Fibroblast of mammary gland (primary cell): ENCODE measurements at regions not wholly inside any gene's neighbourhood (a gene's known extent, or its start where the extent isn't known, plus 50 kb on each side); places are given as distances from the start of the nearest gene placed in this dataset.
"Not testable (repeated sequence)": the region's sequence is repeated elsewhere in the genome, so short reads cannot be mapped to it uniquely, and the experiment has no call there.

ENCODE experiments used
- DNase-seq: peaks from one replicate; pipeline ENCODE4 v3.0.0-alpha.2; 2010; ENCODE audit warnings: low read depth
- H3K4me3 ChIP-seq: 2 replicates; pipeline ENCODE4 v1.5.1; 2011; ENCODE audit warnings: low read depth, mild to moderate bottlenecking, low read length, moderate library complexity; ENCODE audit not compliant: control insufficient read depth
- CTCF ChIP-seq: conservative IDR thresholded peaks from 2 replicates; pipeline ENCODE4 v1.5.1; 2011; ENCODE audit warnings: low read depth, low read length, inconsistent platforms; ENCODE audit not compliant: control insufficient read depth, insufficient read depth

- H3K4me3 ChIP-seq: no peak overlapping the region
- DNase-seq: no peak
- no peak for TF ChIP-seq CTCF
These were observed 752.8 kb upstream of the RGS18 start for GRCh38 chr1:191405417-191405816.

GRCh38 chr1:191414981-191415640, 743.2 kb upstream of the RGS18 start:
- DNase-seq: no peak
- no peak overlapping the region for H3K4me3 ChIP-seq
- no peak for TF ChIP-seq CTCF

GRCh38 chr1:191419842-191420241, 738.4 kb upstream of the RGS18 start:
- no peak overlapping the region for H3K4me3 ChIP-seq
- no peak for TF ChIP-seq CTCF
- DNase-seq: no peak

GRCh38 chr1:191427593-191427992, 730.7 kb upstream of the RGS18 start:
- H3K4me3 ChIP-seq: no peak overlapping the region
- no peak for DNase-seq
- no peak for TF ChIP-seq CTCF

GRCh38 chr1:191432817-191433216, 725.4 kb upstream of the RGS18 start:
- no peak for TF ChIP-seq CTCF
- H3K4me3 ChIP-seq: no peak overlapping the region
- no peak for DNase-seq

- no peak for TF ChIP-seq CTCF
- H3K4me3 ChIP-seq: no peak overlapping the region
- DNase-seq: no peak
These were observed 719.3 kb upstream of the RGS18 start for GRCh38 chr1:191438979-191439378.

GRCh38 chr1:191448279-191448678, 710.0 kb upstream of the RGS18 start:
- not testable (repeated sequence) for H3K4me3 ChIP-seq, DNase-seq
